Adrenal gland (tissue), 9 donors: ENCODE measurements at regions not wholly inside any gene's neighbourhood (a gene's known extent, or its start where the extent isn't known, plus 50 kb on each side); places are given as distances from the start of the nearest gene placed in this dataset.

Experiments used
- DNase-seq, 7 donors: peaks; one replicate each; pipeline ENCODE4 v3.0.0-alpha.2; 2019 to 2020
- H3K27ac ChIP-seq, 5 donors: fragments of 200-600 bp; sonication (generic) in 4 of 5; 1 replicate in 3 of 5; 2 replicates in 2 of 5; pipeline versions ENCODE4 v1.5.1 to v1.8.0; 2016 to 2020; ENCODE audit warnings: mild to moderate bottlenecking in 1 of 5
- H3K27me3 ChIP-seq: fragments of 200-600 bp; 2 replicates; pipeline ENCODE4 v1.8.0; 2021
- H3K36me3 ChIP-seq, 2 donors: fragments of 200-600 bp; replicated peaks in 1 of 2; 1 replicate in 1 of 2; 2 replicates in 1 of 2; pipeline versions ENCODE4 v1.5.1 to v1.8.0; 2018 to 2022
- H3K4me1 ChIP-seq, 2 donors: fragments of 200-600 bp; replicated peaks in 1 of 2; 1 replicate in 1 of 2; 2 replicates in 1 of 2; pipeline versions ENCODE4 v1.5.1 to v1.8.0; 2018 to 2021
- H3K4me3 ChIP-seq, 4 donors: fragments of 200-600 bp; sonication (generic) in 3 of 4; one replicate each; pipeline ENCODE4 v1.5.1; 2016 to 2018
- H3K9me3 ChIP-seq, 3 donors: fragments of 200-600 bp; sonication (generic) in 1 of 3; replicated peaks in 1 of 3; 1 replicate in 2 of 3; 2 replicates in 1 of 3; pipeline versions ENCODE4 v1.5.1 to v1.8.0; 2016 to 2021
- CTCF ChIP-seq, 6 experiments: fragments of 450-650 bp in 4 of 6; fragments of 200-600 bp in 2 of 6; sonication (generic) in 1 of 6; IDR thresholded peaks; 1 replicate in 5 of 6; 2 replicates in 1 of 6; pipeline versions ENCODE4 v1.5.1 to v1.8.0; 2016 to 2021; ENCODE audit warnings: antibody characterized with exemption in 6 of 6, mild to moderate bottlenecking in 2 of 6, moderate library complexity in 1 of 6
- POLR2A ChIP-seq, 2 donors: fragments of 450-650 bp; IDR thresholded peaks; one replicate each; pipeline ENCODE4 v1.6.1; 2017; ENCODE audit warnings: antibody characterized with exemption in 2 of 2, mild to moderate bottlenecking in 2 of 2, moderate library complexity in 1 of 2
- WGBS, 4 donors: extraction: QIAGEN DNeasy Blood & Tissue Kit in 2 of 4; methylation state at CpG; one replicate each; pipeline versions ENCODE4 v1.1.5 to v1.1.7; 2013 to 2017; 5-methylcytosine and 5-hydroxymethylcytosine counted together
- intact Hi-C, 2 donors: fragments of 100-400 bp; cut with DNase I; formaldehyde crosslinking; loops; one replicate each; pipeline versions ENCODE4 v1.14.1 to v1.15.0; 2022 to 2023
- donor health status: healthy with polysubstance abuse.
- donor health status: Bipolar disorder and iron deficiency.
- donor health status: DM: yes; HTN: yes; CAD: no.
- donor health status: DM: no; HTN: no; CAD: no.
- donor health status: DM: no; HTN: no; CAD: no.

DNA sequence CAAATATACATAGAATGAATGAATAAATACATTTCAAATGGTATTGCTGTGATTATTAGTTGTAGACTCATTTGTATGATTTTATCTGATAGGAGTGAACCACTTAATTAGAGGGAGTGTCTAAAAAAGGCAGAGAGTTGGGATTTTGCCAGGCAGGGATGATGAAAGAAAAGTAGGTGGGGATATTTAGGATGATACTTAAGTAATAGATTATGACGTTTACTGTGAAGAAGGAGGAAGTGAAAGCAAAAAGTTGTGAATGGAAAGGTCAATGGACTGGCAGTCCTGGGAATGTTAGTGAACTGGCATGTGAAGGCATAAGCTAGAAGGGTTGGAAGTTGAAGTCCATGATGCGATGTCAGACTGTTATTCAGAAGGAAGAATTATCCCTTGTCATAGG, 917.1 kb downstream of the RAPGEF2 start:
- H3K4me3 ChIP-seq: no peak overlapping the region
- intact Hi-C loops: no loop called here
- no peak for TF ChIP-seq POLR2A (IDR thresholded peaks at IDR 0.05)
- TF ChIP-seq CTCF (IDR thresholded peaks at IDR 0.05): no peak
- H3K36me3 ChIP-seq: no peaks in the 10 kb centered on the region
- H3K9me3 ChIP-seq: no peaks in the 10 kb centered on the region
- DNase-seq: no peak
- H3K27me3 ChIP-seq: no peaks in the 10 kb centered on the region
- H3K27ac ChIP-seq: no peak overlapping the region
- WGBS, 4 donors: 66 to 71% (median 69%) methylated on average over 2 of the region's 2 CpGs
- no peaks in the 10 kb centered on the region for H3K4me1 ChIP-seq

DNA sequence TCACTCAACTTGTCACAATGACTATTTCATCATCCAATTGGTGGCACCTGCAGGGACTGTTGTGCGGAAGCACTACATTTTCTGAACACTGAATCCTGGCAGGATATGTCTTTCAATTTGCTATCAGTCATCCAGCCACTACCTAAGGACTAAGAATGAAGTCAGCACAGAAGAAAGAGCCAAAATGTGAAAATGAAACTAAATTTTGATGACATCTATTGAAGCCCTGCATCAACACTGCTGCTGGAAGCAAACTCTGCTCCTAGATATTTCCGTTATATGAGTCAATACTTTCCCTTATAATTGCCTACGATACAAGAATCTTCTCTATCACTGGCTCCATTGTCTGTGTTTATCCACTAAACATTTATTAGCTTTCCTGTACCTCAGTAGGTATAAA, 917.9 kb downstream of the RAPGEF2 start:
- 92 to 97% (median 94%) methylated on average over 3 of the region's 3 CpGs for WGBS, 4 donors
- TF ChIP-seq CTCF (IDR thresholded peaks at IDR 0.05): no peak

GRCh38 chr4:160021870-160022269, 919.0 kb downstream of the RAPGEF2 start:
- no peaks in the 10 kb centered on the region for H3K9me3 ChIP-seq
- no peak overlapping the region for H3K27ac ChIP-seq
- no peak overlapping the region for H3K4me3 ChIP-seq
- intact Hi-C loops: no loop called here
- DNase-seq: no peak
- TF ChIP-seq CTCF (IDR thresholded peaks at IDR 0.05) (no peak), POLR2A (IDR thresholded peaks at IDR 0.05) (no peak)
- no peaks in the 10 kb centered on the region for H3K27me3 ChIP-seq
- no peaks in the 10 kb centered on the region for H3K4me1 ChIP-seq
- H3K36me3 ChIP-seq: no peaks in the 10 kb centered on the region
- 76 to 100% (median 93%) methylated on average over 1 of the region's 1 CpG for WGBS, 4 donors

More for the DNA sequence above, 917.9 kb downstream of the RAPGEF2 start:
- no peaks in the 10 kb centered on the region for H3K36me3 ChIP-seq
- H3K27me3 ChIP-seq: no peaks in the 10 kb centered on the region
- DNase-seq: no peak
- no peaks in the 10 kb centered on the region for H3K4me1 ChIP-seq
- intact Hi-C loops: no loop called here
- H3K9me3 ChIP-seq: no peaks in the 10 kb centered on the region
- no peak overlapping the region for H3K4me3 ChIP-seq
- no peak overlapping the region for H3K27ac ChIP-seq

DNA sequence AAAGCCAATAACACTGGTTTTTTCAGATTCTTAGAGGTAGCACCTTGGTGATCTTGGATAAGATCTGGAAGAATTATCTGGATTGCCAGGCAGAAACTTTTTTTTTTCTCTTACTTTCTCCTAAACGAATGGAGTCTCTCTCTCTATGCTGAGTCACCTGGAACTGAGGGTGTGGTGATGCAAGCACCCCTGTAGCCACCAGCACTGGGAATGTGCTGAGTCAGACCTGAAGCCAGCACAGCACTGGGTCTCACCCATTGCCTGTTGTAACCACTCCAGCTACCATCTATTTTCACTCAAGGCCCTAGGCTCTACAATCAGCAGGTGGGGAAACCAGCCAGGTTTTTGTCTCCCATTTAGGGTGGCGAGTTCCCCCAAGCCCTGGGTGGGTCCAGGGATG, 923.8 kb downstream of the RAPGEF2 start:
- Histone ChIP-seq H3K27ac (no peak overlapping the region), H3K9me3 (no peaks in the 10 kb centered on the region), H3K4me1 (no peaks in the 10 kb centered on the region), H3K27me3 (no peaks in the 10 kb centered on the region), H3K4me3 (no peak overlapping the region), H3K36me3 (no peaks in the 10 kb centered on the region)
- WGBS, 4 donors: 50 to 72% (median 56%) methylated on average over 2 of the region's 2 CpGs
- DNase-seq: peak in 3 of 7 donors; percentile 10 to 38 (median 19)
- intact Hi-C loops: no loop called here
- TF ChIP-seq CTCF (IDR thresholded peaks at IDR 0.05) (no peak), POLR2A (IDR thresholded peaks at IDR 0.05) (no peak)
